HepG2 (cell line): ENCODE measurements at regions not wholly inside any gene's neighbourhood (a gene's known extent, or its start where the extent isn't known, plus 50 kb on each side); places are given as distances from the start of the nearest gene placed in this dataset.
A peak's percentile ranks its signal among the peaks of the same experiment; 100 is the strongest.

Source experiments
- ATAC-seq: fragments of 200-7000 bp; cut with Tn5 transposase; 3 replicates; pipeline ENCODE4 v1.9.1; 2020; ENCODE audit warnings: mild to moderate bottlenecking, moderate library complexity
- BruUV-seq: library from RNA; stranded (reverse); fragments of 400-500 nt; replicated peaks from 2 replicates; lab custom pipeline; 2021; lab: Mats Ljungman, UMichigan
- CTCF ChIA-PET: fragments of 300-600 bp; formaldehyde crosslinking; extraction: SDS; loops from one replicate; lab custom pipeline; 2021; ENCODE audit warnings: low total read pairs, inconsistent platforms, low intra/inter-chr PET ratio; lab: Yijun Ruan, JAX
- POLR2A ChIA-PET: fragments of 350-600 bp; sonication (Branson Sonifier 250); formaldehyde crosslinking; loops from one replicate; lab custom pipeline; 2020; ENCODE audit warnings: antibody characterized with exemption, inconsistent platforms; lab: Yijun Ruan, JAX
- DNase-seq: peaks from one replicate; pipeline ENCODE4 v3.0.0-alpha.2; 2015; ENCODE audit warnings: low spot score
- FAIRE-seq: peaks from 3 replicates; lab custom pipeline; 2011; peaks lifted over from hg19 to GRCh38; lab: Jason Lieb, UNC
- H2AFZ ChIP-seq: one replicate; pipeline ENCODE4 v1.6.1; 2011; ENCODE audit warnings: low read length, inconsistent platforms
- H3K27ac ChIP-seq: fragments of 300-600 bp; 3 replicates; pipeline ENCODE4 v1.8.0; 2011; ENCODE audit warnings: mixed run types, mild to moderate bottlenecking, mixed read lengths, low read length, inconsistent platforms; ENCODE audit not compliant: insufficient read depth; ENCODE audit errors: extremely low read length
- H3K27me3 ChIP-seq, 2 experiments: fragments of 200-600 bp in 1 of 2; 2 replicates in 1 of 2; 3 replicates in 1 of 2; pipeline versions ENCODE4 v1.6.0 to v1.8.0; 2011; ENCODE audit warnings: low read length in 2 of 2, mild to moderate bottlenecking in 2 of 2, moderate library complexity in 2 of 2, inconsistent platforms in 1 of 2; ENCODE audit not compliant: insufficient read depth in 2 of 2, control insufficient read depth in 1 of 2
- H3K36me3 ChIP-seq, 2 experiments: fragments of 200-600 bp in 1 of 2; replicated peaks in 1 of 2; 2 replicates in 1 of 2; 3 replicates in 1 of 2; pipeline versions ENCODE4 v1.5.1 to v1.8.0; 2011; ENCODE audit warnings: low read length in 2 of 2, inconsistent platforms in 1 of 2; ENCODE audit not compliant: insufficient read depth in 2 of 2, control insufficient read depth in 1 of 2
- H3K4me1 ChIP-seq: 2 replicates; pipeline ENCODE4 v1.5.1; 2012; ENCODE audit warnings: low read length, inconsistent platforms; ENCODE audit not compliant: insufficient read depth
- H3K4me2 ChIP-seq: 2 replicates; pipeline ENCODE4 v1.6.0; 2011; ENCODE audit warnings: low read depth, low read length, inconsistent platforms
- H3K4me3 ChIP-seq, 3 experiments: fragments of 200-600 bp in 1 of 3; sonication (generic), shearing (Covaris generic) in 1 of 3; replicated peaks in 1 of 3; 2 replicates each; pipeline ENCODE4 v1.5.1; 2011 to 2016; ENCODE audit warnings: low read length in 3 of 3, inconsistent platforms in 2 of 3, low read depth in 2 of 3, mild to moderate bottlenecking in 2 of 3, control low read depth in 1 of 3, mixed read lengths in 1 of 3; ENCODE audit not compliant: insufficient read depth in 1 of 3
- H3K79me2 ChIP-seq: one replicate; pipeline ENCODE4 v1.6.1; 2011; ENCODE audit warnings: low read length, inconsistent platforms; ENCODE audit not compliant: insufficient read depth
- H3K9ac ChIP-seq: 2 replicates; pipeline ENCODE4 v1.6.0; 2011; ENCODE audit warnings: mild to moderate bottlenecking, low read depth, low read length, inconsistent platforms; ENCODE audit not compliant: insufficient read depth
- H3K9me3 ChIP-seq: 2 replicates; pipeline ENCODE4 v1.5.1; 2012; ENCODE audit warnings: mild to moderate bottlenecking, low read length
- H4K20me1 ChIP-seq: 2 replicates; pipeline ENCODE4 v1.6.0; 2011; ENCODE audit warnings: inconsistent platforms, mild to moderate bottlenecking, low read length, moderate library complexity; ENCODE audit not compliant: insufficient read depth
- ATF3 ChIP-seq: sonication (generic); formaldehyde crosslinking; IDR thresholded peaks from 2 replicates; pipeline ENCODE4 v1.4.0; 2020; ENCODE audit warnings: missing genetic modification reagents
- ATM ChIP-seq: fragments of 450-650 bp; IDR thresholded peaks from 2 replicates; pipeline ENCODE4 v1.7.1; 2017; ENCODE audit warnings: mild to moderate bottlenecking, borderline replicate concordance
- BRD4 ChIP-seq: sonication (generic); formaldehyde crosslinking; IDR thresholded peaks from 2 replicates; pipeline ENCODE4 v1.4.0; 2020; ENCODE audit warnings: missing genetic modification reagents
- CEBPG ChIP-seq: IDR thresholded peaks from 2 replicates; pipeline ENCODE4 v1.6.1; 2016
- CREM ChIP-seq, 2 experiments: sonication (generic) in 1 of 2; formaldehyde crosslinking in 1 of 2; IDR thresholded peaks; 2 replicates each; pipeline versions ENCODE4 v1.4.0 to v1.6.1; 2016 to 2020; ENCODE audit warnings: antibody characterized with exemption in 1 of 2, mild to moderate bottlenecking in 1 of 2, missing genetic modification reagents in 1 of 2
- GMEB2 ChIP-seq: IDR thresholded peaks from 2 replicates; pipeline ENCODE4 v1.6.1; 2016; ENCODE audit warnings: missing biosample characterization, missing genetic modification reagents, low read depth
- KLF13 ChIP-seq: sonication (generic); formaldehyde crosslinking; IDR thresholded peaks from 2 replicates; pipeline ENCODE4 v1.4.0; 2020; ENCODE audit warnings: mild to moderate bottlenecking, missing genetic modification reagents
- MEIS2 ChIP-seq: sonication (generic); formaldehyde crosslinking; IDR thresholded peaks from 2 replicates; pipeline ENCODE4 v1.9.0; 2021; ENCODE audit warnings: mild to moderate bottlenecking, missing genetic modification reagents
- PBX3 ChIP-seq: sonication (generic); formaldehyde crosslinking; IDR thresholded peaks from 2 replicates; pipeline ENCODE4 v1.8.1; 2023; ENCODE audit warnings: missing genetic modification reagents, inconsistent platforms, borderline replicate concordance
- SNAPC2 ChIP-seq: sonication (generic); formaldehyde crosslinking; IDR thresholded peaks from 2 replicates; pipeline ENCODE4 v1.8.1; 2022; ENCODE audit warnings: mild to moderate bottlenecking, missing genetic modification reagents
- TIGD3 ChIP-seq: sonication (generic); formaldehyde crosslinking; IDR thresholded peaks from 2 replicates; pipeline ENCODE4 v1.5.1; 2020; ENCODE audit warnings: mild to moderate bottlenecking, missing genetic modification reagents, borderline replicate concordance
- TMF1 ChIP-seq: sonication (generic); formaldehyde crosslinking; IDR thresholded peaks from 2 replicates; pipeline ENCODE4 v1.8.1; 2022; ENCODE audit warnings: low read depth, missing genetic modification reagents
- TSC22D2 ChIP-seq: sonication (generic); formaldehyde crosslinking; IDR thresholded peaks from 2 replicates; pipeline ENCODE4 v1.5.1; 2020; ENCODE audit warnings: missing genetic modification reagents, mild to moderate bottlenecking, borderline replicate concordance
- ZNF205 ChIP-seq: IDR thresholded peaks from 2 replicates; pipeline ENCODE4 v1.6.1; 2018; ENCODE audit warnings: missing biosample characterization, missing genetic modification reagents
- ZNF354B ChIP-seq: sonication (generic); formaldehyde crosslinking; IDR thresholded peaks from 2 replicates; pipeline ENCODE4 v1.8.0; 2022; ENCODE audit warnings: mild to moderate bottlenecking, missing genetic modification reagents
- ZNF558 ChIP-seq: sonication (generic); formaldehyde crosslinking; IDR thresholded peaks from 2 replicates; pipeline ENCODE4 v1.9.0; 2022; ENCODE audit warnings: mild to moderate bottlenecking, missing genetic modification reagents, borderline replicate concordance
- WGBS: methylation state at CpG from one replicate; pipeline ENCODE4 v1.1.6; 2017; ENCODE audit warnings: low lambda C conversion rate; 5-methylcytosine and 5-hydroxymethylcytosine counted together
- in situ Hi-C: cut with HindIII; loops from 2 replicates; pipeline ENCODE4 v1.10.0; 2017; ENCODE audit warnings: low pct_unique_long_range_greater_than_20kb; ENCODE audit not compliant: extremely low pct_ligation_motif_present
- intact Hi-C: fragments of 100-400 bp; cut with micrococcal nuclease; formaldehyde crosslinking; loops from one replicate; pipeline ENCODE4 v1.10.0; 2022; ENCODE audit not compliant: unreplicated experiment

GRCh38 chr2:43013821-43014345 is 212.5 kb downstream of the ZFP36L2 start:
- WGBS, result 95% methylated on average over 4 of the region's 4 CpGs

GRCh38 chr2:43012966-43013365 is 213.4 kb downstream of the ZFP36L2 start:
- WGBS, result 42% methylated on average over 2 of the region's 2 CpGs
- H2AFZ ChIP-seq, result no peak overlapping the region
- peaks cover 2% of the 10 kb centered on the region; the same call in 1 of the 2 replicates for H3K9me3 ChIP-seq
- H3K4me1 ChIP-seq, result peaks cover 46% of the 10 kb centered on the region
- no peaks in the 10 kb centered on the region for H3K27me3 ChIP-seq
- no peaks in the 10 kb centered on the region for H4K20me1 ChIP-seq
- no peak for FAIRE-seq
- ChIA-PET POLR2A (interaction anchor here (24.4 kb wide), 1 partner anchor 36 kb away, joined by 555 read pairs; no protein-coding TSS in a partner anchor), CTCF (no interaction called here)
- no peak for ATAC-seq
- H3K27ac ChIP-seq, result no peak overlapping the region
- DNase-seq, result no peak
- in situ Hi-C loops (no loop called here), intact Hi-C loops (no loop called here)
- H3K9ac ChIP-seq, result no peak overlapping the region
- no peaks in the 10 kb centered on the region for H3K79me2 ChIP-seq
- no peaks in the 10 kb centered on the region for H3K36me3 ChIP-seq
- no TSS peak for BruUV-seq
- no peak overlapping the region for H3K4me3 ChIP-seq
- H3K4me2 ChIP-seq, result no peak overlapping the region
- TF ChIP-seq TSC22D2 (CRISPR knock-in tag), result no peak
- TF ChIP-seq TMF1 (CRISPR knock-in tag), result no peak
- no peak for TF ChIP-seq ZNF558 (CRISPR knock-in tag)
- TF ChIP-seq MEIS2, result no peak
- no peak for TF ChIP-seq ZNF205 (CRISPR knock-in tag)
- no peak for TF ChIP-seq ATF3
- TF ChIP-seq PBX3 (CRISPR knock-in tag), result no peak
- no peak for TF ChIP-seq ZNF354B (CRISPR knock-in tag)
- TF ChIP-seq TIGD3 (CRISPR knock-in tag), result no peak
- no peak for TF ChIP-seq BRD4
- no peak for TF ChIP-seq KLF13
- no peak for TF ChIP-seq GMEB2 (CRISPR knock-in tag)
- TF ChIP-seq CREM (IDR thresholded peaks at IDR 0.05), result no peak
- no peak for TF ChIP-seq CREM (CRISPR knock-in tag; IDR thresholded peaks at IDR 0.05)

More at GRCh38 chr2:43013821-43014345, 212.5 kb downstream of the ZFP36L2 start:
- ChIA-PET POLR2A (interaction anchor here (1.6 to 24.4 kb wide), 2 partner anchors 9 to 37 kb away, joined by 7 to 555 read pairs; no protein-coding TSS in a partner anchor), CTCF (no interaction called here)
- in situ Hi-C loops (no loop called here), intact Hi-C loops (no loop called here)
- Histone ChIP-seq H3K4me1 (peaks cover 55% of the 10 kb centered on the region), H3K9ac (no peak overlapping the region), H3K4me3 (no peak overlapping the region), H2AFZ (no peak overlapping the region), H3K9me3 (no peaks in the 10 kb centered on the region), H3K27me3 (no peaks in the 10 kb centered on the region), H3K36me3 (no peaks in the 10 kb centered on the region), H3K27ac (no peak overlapping the region), H3K79me2 (no peaks in the 10 kb centered on the region), H3K4me2 (no peak overlapping the region), H4K20me1 (no peaks in the 10 kb centered on the region)
- TF ChIP-seq CEBPG (CRISPR knock-in tag), result peak; percentile 14; the same call in 1 of the 2 replicates
- TF ChIP-seq SNAPC2 (CRISPR knock-in tag), result 0 out of 2 replicates have a peak, but pooled peaks have one; percentile 36
- TF ChIP-seq ATM, result no peak
- DNase-seq (no peak), ATAC-seq (no peak), FAIRE-seq (no peak)
- no TSS peak for BruUV-seq
